ENCODE measurements at regions not wholly inside any gene's neighbourhood (a gene's known extent, or its start where the extent isn't known, plus 50 kb on each side); places are given as distances from the start of the nearest gene placed in this dataset.

DNA sequence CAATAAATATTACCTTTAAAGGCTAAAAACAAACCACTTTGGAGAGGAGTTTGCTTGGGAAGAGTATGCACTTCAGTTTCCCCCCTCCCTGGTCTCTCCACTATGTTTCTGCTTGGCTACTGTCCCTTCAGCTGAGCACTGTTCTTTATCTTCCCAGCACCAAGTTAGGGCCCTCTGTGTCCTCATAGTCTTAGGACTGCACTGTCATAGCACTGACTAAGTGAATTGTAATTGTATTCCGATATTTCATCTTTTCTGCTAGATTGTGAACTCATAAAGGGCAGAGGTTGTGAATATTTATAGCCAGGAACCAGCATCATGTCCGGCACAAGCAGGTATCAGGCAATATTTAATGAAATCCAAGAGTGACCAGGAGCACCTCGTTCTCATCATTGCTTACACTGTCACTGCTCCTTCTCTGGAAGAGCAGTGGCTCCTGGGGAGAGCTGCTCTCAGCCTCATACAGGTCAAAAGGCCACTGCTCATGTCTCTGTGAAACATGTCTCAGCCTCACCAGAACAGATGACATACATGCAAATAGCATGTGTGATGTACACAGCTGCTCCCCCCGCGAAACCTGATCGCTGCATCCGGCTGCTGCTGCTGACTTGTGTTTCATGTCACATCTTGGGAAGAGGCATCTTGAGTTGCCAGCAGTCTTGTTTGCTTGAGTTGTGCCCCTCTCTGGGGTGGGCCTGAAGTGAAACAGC, 279.7 kb upstream of the MSX2 start:
- intact Hi-C loops (cut with DNase I, micrococcal nuclease), result no loop called here
- Mint-ChIP-seq H3K27me3 (peaks cover 6% of the 10 kb centered on the region), H3K36me3 (ENCODE audit: low read depth) (no peaks in the 10 kb centered on the region), H3K27ac (no peak overlapping the region), H3K4me1 (no peaks in the 10 kb centered on the region), H3K9me3 (ENCODE audit: low read depth) (peaks cover 3% of the 10 kb centered on the region), H3K4me3 (no peak overlapping the region)
- DNase-seq (no peak), ATAC-seq (no peak)
- POLR2A ChIA-PET, result no interaction called here
- CTCF ChIA-PET, result interaction anchor here (0.6 to 0.7 kb wide), 2 partner anchors 11 to 670 kb away, joined by 3 read pairs; no protein-coding TSS in a partner anchor

DNA sequence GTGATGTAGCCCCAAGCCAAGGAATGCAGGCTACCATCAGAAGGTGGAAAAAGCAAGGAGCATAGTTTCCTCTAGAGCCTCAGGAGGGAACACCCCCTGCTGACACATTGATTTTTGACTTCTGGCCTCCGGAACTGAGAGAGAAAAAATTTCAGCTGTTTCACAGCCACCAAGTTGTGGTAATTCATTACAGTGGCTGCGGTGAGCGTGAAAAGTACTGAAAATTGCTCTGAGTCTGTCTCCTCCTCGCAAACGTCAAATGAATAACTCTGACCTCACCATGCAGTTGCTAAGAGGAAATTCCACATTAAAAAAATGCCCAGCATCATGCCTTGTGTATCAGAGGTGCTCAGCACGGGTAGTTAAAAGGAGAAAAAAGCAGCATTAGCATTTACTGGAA, 277.9 kb upstream of the MSX2 start:
- intact Hi-C loops (cut with DNase I, micrococcal nuclease), result no loop called here
- POLR2A ChIA-PET, result no interaction called here

GRCh38 chr5:174446988-174447387, 277.4 kb upstream of the MSX2 start:
- no peak for DNase-seq
- CTCF ChIA-PET, result interaction anchor here (0.5 to 0.6 kb wide), 2 partner anchors 11 to 84 kb away, joined by 3 to 4 read pairs; no protein-coding TSS in a partner anchor
- H3K4me3 Mint-ChIP-seq, result no peak overlapping the region
- intact Hi-C loops (cut with DNase I, micrococcal nuclease), result no loop called here
- H3K4me1 Mint-ChIP-seq, result no peaks in the 10 kb centered on the region
- no peaks in the 10 kb centered on the region for H3K36me3 Mint-ChIP-seq (ENCODE audit: low read depth)
- peaks cover 3% of the 10 kb centered on the region for H3K9me3 Mint-ChIP-seq (ENCODE audit: low read depth)
- peaks cover 6% of the 10 kb centered on the region for H3K27me3 Mint-ChIP-seq
- H3K27ac Mint-ChIP-seq, result no peak overlapping the region
- POLR2A ChIA-PET, result no interaction called here
- ATAC-seq, result no peak

More for the DNA sequence above, 277.9 kb upstream of the MSX2 start:
- no peaks in the 10 kb centered on the region for H3K36me3 Mint-ChIP-seq (ENCODE audit: low read depth)
- DNase-seq, result no peak
- H3K4me1 Mint-ChIP-seq, result no peaks in the 10 kb centered on the region
- CTCF ChIA-PET, result interaction anchor here (0.6 kb wide), 1 partner anchor 83 kb away, joined by 3 read pairs; no protein-coding TSS in a partner anchor
- peaks cover 3% of the 10 kb centered on the region for H3K9me3 Mint-ChIP-seq (ENCODE audit: low read depth)
- peaks cover 6% of the 10 kb centered on the region for H3K27me3 Mint-ChIP-seq
- ATAC-seq, result no peak
- no peak overlapping the region for H3K4me3 Mint-ChIP-seq
- H3K27ac Mint-ChIP-seq, result no peak overlapping the region

DNA sequence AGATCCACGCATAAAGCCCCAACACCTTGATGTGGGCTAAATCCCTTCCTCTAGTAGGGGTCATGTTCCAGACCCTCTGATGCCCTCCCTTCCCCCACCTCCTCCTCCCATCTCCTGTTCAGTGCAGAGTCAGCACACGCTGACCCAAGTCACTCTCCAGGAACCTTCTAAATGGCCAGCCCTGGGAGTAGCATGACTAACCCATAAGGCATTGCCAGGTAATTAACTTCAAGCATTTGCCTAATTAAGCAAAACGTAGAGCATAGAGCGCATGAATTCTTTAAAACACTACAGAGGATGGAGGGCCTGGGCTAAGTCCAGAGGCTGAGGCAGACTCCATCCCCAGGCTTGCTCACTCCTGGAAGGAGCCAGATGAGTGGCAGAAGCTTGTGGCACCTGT, 276.3 kb upstream of the MSX2 start:
- ATAC-seq (no peak), DNase-seq (no peak)
- ChIA-PET POLR2A (no interaction called here), CTCF (no interaction called here)
- H3K4me1 Mint-ChIP-seq, result no peaks in the 10 kb centered on the region
- H3K9me3 Mint-ChIP-seq (ENCODE audit: low read depth), result peaks cover 3% of the 10 kb centered on the region
- H3K36me3 Mint-ChIP-seq (ENCODE audit: low read depth), result no peaks in the 10 kb centered on the region
- no peak overlapping the region for H3K27ac Mint-ChIP-seq
- intact Hi-C loops (cut with DNase I, micrococcal nuclease), result no loop called here
- peaks cover 6% of the 10 kb centered on the region for H3K27me3 Mint-ChIP-seq
- no peak overlapping the region for H3K4me3 Mint-ChIP-seq

GRCh38 chr5:174448662-174449061, 275.7 kb upstream of the MSX2 start:
- H3K36me3 Mint-ChIP-seq (ENCODE audit: low read depth), result no peaks in the 10 kb centered on the region
- ChIA-PET POLR2A (no interaction called here), CTCF (no interaction called here)
- ATAC-seq (no peak), DNase-seq (no peak)
- peaks cover 5% of the 10 kb centered on the region for H3K4me1 Mint-ChIP-seq
- intact Hi-C loops (cut with DNase I, micrococcal nuclease), result no loop called here
- peaks cover 6% of the 10 kb centered on the region for H3K27me3 Mint-ChIP-seq
- H3K4me3 Mint-ChIP-seq, result no peak overlapping the region
- H3K27ac Mint-ChIP-seq, result no peak overlapping the region
- peaks cover 2% of the 10 kb centered on the region for H3K9me3 Mint-ChIP-seq (ENCODE audit: low read depth)

DNA sequence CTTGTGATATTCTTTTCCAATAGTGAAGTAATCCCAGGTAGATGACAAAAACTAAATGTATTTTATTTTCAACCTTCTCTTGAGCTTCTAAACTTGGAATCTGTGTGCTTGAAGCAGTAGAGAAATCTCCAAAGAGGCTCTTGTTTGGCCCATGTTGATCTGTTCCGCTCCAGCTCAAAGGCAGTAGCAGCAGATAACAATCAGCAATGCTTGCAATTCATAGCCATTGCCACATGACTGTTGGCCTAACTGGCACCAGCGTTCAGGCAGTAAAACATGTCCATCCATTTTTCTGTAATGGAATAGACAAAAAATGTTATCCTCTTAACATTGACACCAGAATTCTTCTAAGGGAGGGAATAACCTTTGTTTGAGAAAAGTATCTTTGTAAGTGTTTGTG, 270.7 kb upstream of the MSX2 start:
- intact Hi-C loops (cut with DNase I, micrococcal nuclease), result no loop called here
- Mint-ChIP-seq H3K27ac (peak overlapping the region; percentile 71), H3K4me3 (peak overlapping the region; percentile 34), H3K4me1 (peaks cover 21% of the 10 kb centered on the region), H3K36me3 (ENCODE audit: low read depth) (no peaks in the 10 kb centered on the region), H3K9me3 (ENCODE audit: low read depth) (no peaks in the 10 kb centered on the region), H3K27me3 (no peaks in the 10 kb centered on the region)
- CTCF ChIA-PET, result no interaction called here
- POLR2A ChIA-PET, result no interaction called here
- ATAC-seq (no peak), DNase-seq (no peak)

GRCh38 chr5:174454464-174454863, 269.9 kb upstream of the MSX2 start:
- no peaks in the 10 kb centered on the region for H3K9me3 Mint-ChIP-seq (ENCODE audit: low read depth)
- no peaks in the 10 kb centered on the region for H3K36me3 Mint-ChIP-seq (ENCODE audit: low read depth)
- ATAC-seq (peak; percentile 74), DNase-seq (peak; percentile 9)
- H3K27ac Mint-ChIP-seq, result no peak overlapping the region
- intact Hi-C loops (cut with DNase I, micrococcal nuclease), result no loop called here
- peaks cover 21% of the 10 kb centered on the region for H3K4me1 Mint-ChIP-seq
- CTCF ChIA-PET, result interaction anchor here (0.7 to 1.0 kb wide), 2 partner anchors 12 to 14 kb away, joined by 3 read pairs; no protein-coding TSS in a partner anchor
- H3K4me3 Mint-ChIP-seq, result peak overlapping the region; percentile 34
- POLR2A ChIA-PET, result no interaction called here
- no peaks in the 10 kb centered on the region for H3K27me3 Mint-ChIP-seq

- no peaks in the 10 kb centered on the region for H3K36me3 Mint-ChIP-seq (ENCODE audit: low read depth)
- intact Hi-C loops (cut with DNase I, micrococcal nuclease), result no loop called here
- H3K4me1 Mint-ChIP-seq, result peaks cover 23% of the 10 kb centered on the region
- no peak overlapping the region for H3K27ac Mint-ChIP-seq
- CTCF ChIA-PET, result interaction anchor here (0.7 to 1.1 kb wide), 3 partner anchors 10 to 15 kb away, joined by 3 read pairs; no protein-coding TSS in a partner anchor
- H3K4me3 Mint-ChIP-seq, result no peak overlapping the region
- POLR2A ChIA-PET, result no interaction called here
- DNase-seq, result no peak
- no peaks in the 10 kb centered on the region for H3K27me3 Mint-ChIP-seq
- H3K9me3 Mint-ChIP-seq (ENCODE audit: low read depth), result no peaks in the 10 kb centered on the region
- ATAC-seq, result no peak
Measured at GRCh38 chr5:174454890-174455289, 269.5 kb upstream of the MSX2 start.

GRCh38 chr5:174455301-174455700, 269.1 kb upstream of the MSX2 start:
- H3K36me3 Mint-ChIP-seq (ENCODE audit: low read depth), result no peaks in the 10 kb centered on the region
- no peak overlapping the region for H3K4me3 Mint-ChIP-seq
- POLR2A ChIA-PET, result no interaction called here

DNA sequence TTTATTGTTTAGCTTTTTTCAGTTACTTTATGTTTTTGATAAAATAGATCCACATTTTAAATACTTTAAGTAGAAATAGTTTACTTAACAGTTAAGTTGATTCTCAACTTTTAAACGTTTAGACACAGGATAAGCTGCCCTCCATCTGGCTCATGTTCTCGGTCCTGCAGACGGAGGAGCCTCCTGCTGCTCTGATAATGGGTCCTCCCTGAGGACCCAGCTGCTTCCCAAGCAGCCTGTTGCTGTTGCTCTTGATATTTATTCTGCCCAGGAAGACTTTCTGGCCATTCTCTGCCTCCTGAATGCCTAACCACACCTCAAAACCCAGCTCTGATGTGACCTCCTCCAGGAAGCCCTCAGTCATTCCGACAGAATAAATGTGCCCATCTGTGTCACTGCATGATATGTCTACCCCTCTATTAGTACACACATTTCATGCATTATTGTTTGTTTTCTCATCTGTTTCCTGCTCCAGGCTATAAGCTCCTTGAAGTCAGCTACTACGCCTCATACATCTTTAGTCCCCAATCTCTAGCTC, 267.2 kb upstream of the MSX2 start:
- ATAC-seq (no peak), DNase-seq (no peak)
- Mint-ChIP-seq H3K9me3 (ENCODE audit: low read depth) (no peaks in the 10 kb centered on the region), H3K4me3 (no peak overlapping the region), H3K27me3 (no peaks in the 10 kb centered on the region), H3K27ac (no peak overlapping the region), H3K36me3 (ENCODE audit: low read depth) (no peaks in the 10 kb centered on the region), H3K4me1 (peaks cover 27% of the 10 kb centered on the region)
- CTCF ChIA-PET, result interaction anchor here (0.7 kb wide), 1 partner anchor 717 kb away, joined by 3 read pairs; no protein-coding TSS in a partner anchor
- POLR2A ChIA-PET, result interaction anchor here (0.7 kb wide), 1 partner anchor 31 kb away, joined by 3 read pairs; no protein-coding TSS in a partner anchor
- intact Hi-C loops (cut with DNase I, micrococcal nuclease), result no loop called here

More at GRCh38 chr5:174455301-174455700, 269.1 kb upstream of the MSX2 start:
- intact Hi-C loops (cut with DNase I, micrococcal nuclease), result no loop called here
- no peaks in the 10 kb centered on the region for H3K27me3 Mint-ChIP-seq
- H3K27ac Mint-ChIP-seq, result no peak overlapping the region
- H3K9me3 Mint-ChIP-seq (ENCODE audit: low read depth), result no peaks in the 10 kb centered on the region
- DNase-seq (no peak), ATAC-seq (no peak)
- H3K4me1 Mint-ChIP-seq, result peaks cover 27% of the 10 kb centered on the region
- CTCF ChIA-PET, result interaction anchor here (0.7 to 1.1 kb wide), 3 partner anchors 10 to 15 kb away, joined by 3 read pairs; no protein-coding TSS in a partner anchor

- Mint-ChIP-seq H3K36me3 (ENCODE audit: low read depth) (no peaks in the 10 kb centered on the region), H3K4me3 (no peak overlapping the region), H3K27me3 (no peaks in the 10 kb centered on the region), H3K27ac (no peak overlapping the region), H3K4me1 (peaks cover 17% of the 10 kb centered on the region), H3K9me3 (ENCODE audit: low read depth) (no peaks in the 10 kb centered on the region)
- ChIA-PET CTCF (interaction anchor here (1.0 kb wide), 1 partner anchor 100 kb away, joined by 3 read pairs; no protein-coding TSS in a partner anchor), POLR2A (no interaction called here)
- no peak for ATAC-seq
- intact Hi-C loops (cut with DNase I, micrococcal nuclease), result no loop called here
- no peak for DNase-seq
Measured at GRCh38 chr5:174459071-174459702, 265.2 kb upstream of the MSX2 start.

Measured in activated CD4-positive, alpha-beta T cell treated with anti-CD3 and anti-CD28 coated beads for 36 hours (primary cell).